ENCODE measurements at regions not wholly inside any gene's neighbourhood (a gene's known extent, or its start where the extent isn't known, plus 50 kb on each side); places are given as distances from the start of the nearest gene placed in this dataset.
A peak's percentile ranks its signal among the peaks of the same experiment; 100 is the strongest.

DNA sequence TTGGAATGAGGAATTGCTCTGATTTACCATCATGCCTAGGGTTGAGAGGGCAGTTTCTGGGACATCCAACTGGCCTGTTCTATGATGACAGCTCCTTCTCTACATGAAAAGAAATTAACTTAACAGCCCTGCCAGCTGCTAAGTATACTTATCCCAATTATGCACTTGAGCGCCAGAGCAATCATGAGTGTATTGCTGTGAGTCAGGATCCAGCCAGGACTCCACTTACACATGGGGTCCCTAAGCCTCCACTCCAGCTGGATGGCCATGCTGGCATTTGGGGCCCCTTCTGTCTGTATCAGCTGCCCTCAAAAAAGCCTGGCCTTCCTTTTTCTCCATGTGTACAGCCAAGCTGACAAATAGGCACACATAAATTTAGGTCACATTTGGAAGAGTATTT lies 481.9 kb downstream of the TMX3 start:
- no peak for DNase-seq
- H3K36me3 ChIP-seq (ENCODE audit: control insufficient read depth in 4 of 4, insufficient read depth in 4 of 4, low read length in 3 of 4): no peaks in the 10 kb centered on the region
- no peak overlapping the region for H3K4me3 ChIP-seq (ENCODE audit: control insufficient read depth in 1 of 7, extremely low read depth in 1 of 7, insufficient read depth in 4 of 7, low read depth in 2 of 7, low read length in 6 of 7)
- ChIA-PET CTCF (interaction anchor here (0.6 kb wide), 1 partner anchor 12 kb away, joined by 3 read pairs; no protein-coding TSS in a partner anchor), POLR2A (no interaction called here)
- H3K9me3 ChIP-seq (ENCODE audit: control extremely low read depth in 1 of 5, control insufficient read depth in 4 of 5, insufficient read depth in 2 of 5, low read depth in 1 of 5, low read length in 4 of 5): no peaks in the 10 kb centered on the region
- H3K27me3 ChIP-seq (replicated peaks in 2 of 5; ENCODE audit: control insufficient read depth in 4 of 5, insufficient read depth in 5 of 5, low read length in 4 of 5): no peaks in the 10 kb centered on the region
- no peak overlapping the region for H3K27ac ChIP-seq (ENCODE audit: insufficient read depth in 1 of 2, low read depth in 1 of 2, low read length in 2 of 2, poor library complexity in 1 of 2, severe bottlenecking in 2 of 2)
- no peaks in the 10 kb centered on the region for H3K4me1 ChIP-seq (ENCODE audit: control extremely low read depth in 1 of 4, control insufficient read depth in 4 of 4, insufficient read depth in 4 of 4, low read length in 3 of 4)
- 100% methylated on average over 1 of the region's 1 CpG for WGBS (ENCODE audit: insufficient coverage)

DNA sequence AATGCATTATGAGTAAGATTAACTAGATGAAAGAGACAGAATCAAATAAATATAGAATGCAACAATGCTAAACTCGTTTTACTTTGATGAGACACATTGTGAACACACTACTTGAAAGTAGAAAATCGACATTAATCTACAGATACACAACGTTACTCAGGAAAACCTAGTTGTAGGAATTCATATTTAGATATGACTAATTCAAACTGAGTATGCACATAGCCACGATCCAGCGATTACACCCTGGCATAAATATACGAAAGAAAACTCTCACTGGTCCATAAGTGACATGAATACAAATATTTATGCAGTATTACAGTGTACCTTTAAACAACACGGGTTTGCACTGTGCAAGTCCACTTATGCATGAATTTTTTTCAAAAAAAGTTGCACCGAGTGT lies 485.6 kb downstream of the TMX3 start:
- H3K4me3 ChIP-seq (ENCODE audit: control insufficient read depth in 1 of 7, extremely low read depth in 1 of 7, insufficient read depth in 4 of 7, low read depth in 2 of 7, low read length in 6 of 7): no peak overlapping the region
- 94% methylated on average over 2 of the region's 8 CpGs for WGBS (ENCODE audit: insufficient coverage)
- H3K36me3 ChIP-seq (ENCODE audit: control insufficient read depth in 4 of 4, insufficient read depth in 4 of 4, low read length in 3 of 4): no peaks in the 10 kb centered on the region
- H3K27ac ChIP-seq (ENCODE audit: insufficient read depth in 1 of 2, low read depth in 1 of 2, low read length in 2 of 2, poor library complexity in 1 of 2, severe bottlenecking in 2 of 2): no peak overlapping the region
- no peaks in the 10 kb centered on the region for H3K9me3 ChIP-seq (ENCODE audit: control extremely low read depth in 1 of 5, control insufficient read depth in 4 of 5, insufficient read depth in 2 of 5, low read depth in 1 of 5, low read length in 4 of 5)
- ChIA-PET CTCF (no interaction called here), POLR2A (no interaction called here)
- H3K4me1 ChIP-seq (ENCODE audit: control extremely low read depth in 1 of 4, control insufficient read depth in 4 of 4, insufficient read depth in 4 of 4, low read length in 3 of 4): no peaks in the 10 kb centered on the region
- DNase-seq: no peak
- H3K27me3 ChIP-seq (replicated peaks in 2 of 5; ENCODE audit: control insufficient read depth in 4 of 5, insufficient read depth in 5 of 5, low read length in 4 of 5): no peaks in the 10 kb centered on the region

GRCh38 chr18:68221111-68221724 lies 493.7 kb downstream of the TMX3 start:
- CTCF ChIA-PET: interaction anchor here (0.7 to 1.0 kb wide), 2 partner anchors 10 to 12 kb away, joined by 3 read pairs; no protein-coding TSS in a partner anchor

DNA sequence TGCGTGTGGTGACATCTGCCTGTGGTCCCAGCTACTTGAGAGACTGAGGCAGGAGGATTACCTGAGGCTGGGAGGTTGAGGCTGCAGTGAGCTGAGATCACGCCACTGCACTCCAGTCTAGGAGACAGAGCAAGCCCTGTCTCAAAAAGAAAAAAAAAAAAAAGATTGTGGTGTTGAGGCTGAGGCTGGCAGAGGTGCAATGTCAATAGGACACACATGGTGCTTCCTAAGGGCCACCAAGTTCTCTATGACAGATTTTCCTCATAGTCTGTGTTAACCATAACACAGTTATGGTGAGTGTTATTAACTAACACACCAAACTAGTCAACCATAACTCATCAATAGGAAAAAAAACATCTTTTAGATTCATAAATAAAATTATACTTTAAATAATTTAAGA lies 494.4 kb downstream of the TMX3 start:
- H3K27ac ChIP-seq (ENCODE audit: insufficient read depth in 1 of 2, low read depth in 1 of 2, low read length in 2 of 2, poor library complexity in 1 of 2, severe bottlenecking in 2 of 2): no peak overlapping the region
- peaks cover 0 to 16% (median 7%) of the 10 kb centered on the region in 4 experiments for H3K4me1 ChIP-seq (ENCODE audit: control extremely low read depth in 1 of 4, control insufficient read depth in 4 of 4, insufficient read depth in 4 of 4, low read length in 3 of 4)
- WGBS (ENCODE audit: insufficient coverage): no CpG with 5 or more reads among the region's 2 CpGs
- no peaks in the 10 kb centered on the region for H3K9me3 ChIP-seq (ENCODE audit: control extremely low read depth in 1 of 5, control insufficient read depth in 4 of 5, insufficient read depth in 2 of 5, low read depth in 1 of 5, low read length in 4 of 5)
- peak in 2 of 3 donors; percentile 4 to 15 for DNase-seq
- ChIA-PET CTCF (interaction anchor here (1.0 kb wide), 1 partner anchor 10 kb away, joined by 3 read pairs; no protein-coding TSS in a partner anchor), POLR2A (interaction anchor here (0.7 kb wide), 1 partner anchor 37 kb away, joined by 6 read pairs; no protein-coding TSS in a partner anchor)
- H3K27me3 ChIP-seq (replicated peaks in 2 of 5; ENCODE audit: control insufficient read depth in 4 of 5, insufficient read depth in 5 of 5, low read length in 4 of 5): no peaks in the 10 kb centered on the region
- H3K36me3 ChIP-seq (ENCODE audit: control insufficient read depth in 4 of 4, insufficient read depth in 4 of 4, low read length in 3 of 4): no peaks in the 10 kb centered on the region
- H3K4me3 ChIP-seq (ENCODE audit: control insufficient read depth in 1 of 7, extremely low read depth in 1 of 7, insufficient read depth in 4 of 7, low read depth in 2 of 7, low read length in 6 of 7): no peak overlapping the region

More at GRCh38 chr18:68221111-68221724, 493.7 kb downstream of the TMX3 start:
- peaks cover 0 to 16% (median 7%) of the 10 kb centered on the region in 4 experiments for H3K4me1 ChIP-seq (ENCODE audit: control extremely low read depth in 1 of 4, control insufficient read depth in 4 of 4, insufficient read depth in 4 of 4, low read length in 3 of 4)
- peak overlapping the region in 1 of 7 experiments; percentile 18 for H3K4me3 ChIP-seq (ENCODE audit: control insufficient read depth in 1 of 7, extremely low read depth in 1 of 7, insufficient read depth in 4 of 7, low read depth in 2 of 7, low read length in 6 of 7)
- no peak overlapping the region for H3K27ac ChIP-seq (ENCODE audit: insufficient read depth in 1 of 2, low read depth in 1 of 2, low read length in 2 of 2, poor library complexity in 1 of 2, severe bottlenecking in 2 of 2)
- no peaks in the 10 kb centered on the region for H3K27me3 ChIP-seq (replicated peaks in 2 of 5; ENCODE audit: control insufficient read depth in 4 of 5, insufficient read depth in 5 of 5, low read length in 4 of 5)
- peak; percentile 17 to 83 (median 58) for DNase-seq
- POLR2A ChIA-PET: interaction anchor here (0.6 kb wide), 1 partner anchor 996 kb away, joined by 3 read pairs; no protein-coding TSS in a partner anchor
- 0% methylated on average over 1 of the region's 1 CpG for WGBS (ENCODE audit: insufficient coverage)
- H3K9me3 ChIP-seq (ENCODE audit: control extremely low read depth in 1 of 5, control insufficient read depth in 4 of 5, insufficient read depth in 2 of 5, low read depth in 1 of 5, low read length in 4 of 5): no peaks in the 10 kb centered on the region
- no peaks in the 10 kb centered on the region for H3K36me3 ChIP-seq (ENCODE audit: control insufficient read depth in 4 of 4, insufficient read depth in 4 of 4, low read length in 3 of 4)

GRCh38 chr18:68219872-68220271 lies 495.0 kb downstream of the TMX3 start:
- Histone ChIP-seq H3K36me3 (ENCODE audit: control insufficient read depth in 4 of 4, insufficient read depth in 4 of 4, low read length in 3 of 4) (no peaks in the 10 kb centered on the region), H3K4me1 (ENCODE audit: control extremely low read depth in 1 of 4, control insufficient read depth in 4 of 4, insufficient read depth in 4 of 4, low read length in 3 of 4) (peaks cover 0 to 16% (median 7%) of the 10 kb centered on the region in 4 experiments), H3K27ac (ENCODE audit: insufficient read depth in 1 of 2, low read depth in 1 of 2, low read length in 2 of 2, poor library complexity in 1 of 2, severe bottlenecking in 2 of 2) (no peak overlapping the region), H3K4me3 (ENCODE audit: control insufficient read depth in 1 of 7, extremely low read depth in 1 of 7, insufficient read depth in 4 of 7, low read depth in 2 of 7, low read length in 6 of 7) (no peak overlapping the region), H3K9me3 (ENCODE audit: control extremely low read depth in 1 of 5, control insufficient read depth in 4 of 5, insufficient read depth in 2 of 5, low read depth in 1 of 5, low read length in 4 of 5) (no peaks in the 10 kb centered on the region), H3K27me3 (replicated peaks in 2 of 5; ENCODE audit: control insufficient read depth in 4 of 5, insufficient read depth in 5 of 5, low read length in 4 of 5) (no peaks in the 10 kb centered on the region)
- POLR2A ChIA-PET: interaction anchor here (0.7 kb wide), 1 partner anchor 36 kb away, joined by 6 read pairs; no protein-coding TSS in a partner anchor
- DNase-seq: no peak
- CTCF ChIA-PET: no interaction called here

DNA sequence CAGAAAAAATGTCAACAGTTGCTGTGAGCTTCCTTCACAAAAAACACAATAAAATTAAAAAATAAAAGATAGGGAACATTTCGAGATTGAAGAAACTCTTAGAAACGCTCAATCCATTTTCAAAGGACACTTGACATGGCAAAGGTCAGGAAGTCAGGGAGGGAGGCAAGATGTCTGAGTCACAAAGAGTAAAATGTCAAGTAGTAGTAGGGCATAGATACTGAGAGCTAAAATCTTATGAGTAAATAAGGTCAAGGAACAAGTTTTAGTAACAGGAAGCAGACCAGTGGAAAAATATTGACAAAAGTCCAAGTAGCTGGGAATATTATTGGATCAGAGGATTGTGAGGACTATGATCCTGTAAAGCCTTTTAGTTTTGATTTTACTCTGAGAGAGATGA lies 495.6 kb downstream of the TMX3 start:
- 100% methylated on average over 2 of the region's 2 CpGs for WGBS (ENCODE audit: insufficient coverage)
- H3K27ac ChIP-seq (ENCODE audit: insufficient read depth in 1 of 2, low read depth in 1 of 2, low read length in 2 of 2, poor library complexity in 1 of 2, severe bottlenecking in 2 of 2): no peak overlapping the region
- CTCF ChIA-PET: no interaction called here

GRCh38 chr18:68215931-68216330 lies 499.0 kb downstream of the TMX3 start:
- no peaks in the 10 kb centered on the region for H3K27me3 ChIP-seq (replicated peaks in 2 of 5; ENCODE audit: control insufficient read depth in 4 of 5, insufficient read depth in 5 of 5, low read length in 4 of 5)
- H3K36me3 ChIP-seq (ENCODE audit: control insufficient read depth in 4 of 4, insufficient read depth in 4 of 4, low read length in 3 of 4): no peaks in the 10 kb centered on the region
- no peak overlapping the region for H3K27ac ChIP-seq (ENCODE audit: insufficient read depth in 1 of 2, low read depth in 1 of 2, low read length in 2 of 2, poor library complexity in 1 of 2, severe bottlenecking in 2 of 2)
- no peaks in the 10 kb centered on the region for H3K9me3 ChIP-seq (ENCODE audit: control extremely low read depth in 1 of 5, control insufficient read depth in 4 of 5, insufficient read depth in 2 of 5, low read depth in 1 of 5, low read length in 4 of 5)
- no peak overlapping the region for H3K4me3 ChIP-seq (ENCODE audit: control insufficient read depth in 1 of 7, extremely low read depth in 1 of 7, insufficient read depth in 4 of 7, low read depth in 2 of 7, low read length in 6 of 7)
- WGBS (ENCODE audit: insufficient coverage): 100% methylated on average over 2 of the region's 4 CpGs
- peaks cover 0 to 7% (median 4%) of the 10 kb centered on the region in 4 experiments for H3K4me1 ChIP-seq (ENCODE audit: control extremely low read depth in 1 of 4, control insufficient read depth in 4 of 4, insufficient read depth in 4 of 4, low read length in 3 of 4)
- POLR2A ChIA-PET: no interaction called here
- CTCF ChIA-PET: no interaction called here
- DNase-seq: no peak

More for the DNA sequence above, 495.6 kb downstream of the TMX3 start:
- no peaks in the 10 kb centered on the region for H3K9me3 ChIP-seq (ENCODE audit: control extremely low read depth in 1 of 5, control insufficient read depth in 4 of 5, insufficient read depth in 2 of 5, low read depth in 1 of 5, low read length in 4 of 5)
- no peaks in the 10 kb centered on the region for H3K36me3 ChIP-seq (ENCODE audit: control insufficient read depth in 4 of 4, insufficient read depth in 4 of 4, low read length in 3 of 4)
- peaks cover 0 to 16% (median 7%) of the 10 kb centered on the region in 4 experiments for H3K4me1 ChIP-seq (ENCODE audit: control extremely low read depth in 1 of 4, control insufficient read depth in 4 of 4, insufficient read depth in 4 of 4, low read length in 3 of 4)
- DNase-seq: no peak
- H3K27me3 ChIP-seq (replicated peaks in 2 of 5; ENCODE audit: control insufficient read depth in 4 of 5, insufficient read depth in 5 of 5, low read length in 4 of 5): no peaks in the 10 kb centered on the region
- POLR2A ChIA-PET: no interaction called here
- no peak overlapping the region for H3K4me3 ChIP-seq (ENCODE audit: control insufficient read depth in 1 of 7, extremely low read depth in 1 of 7, insufficient read depth in 4 of 7, low read depth in 2 of 7, low read length in 6 of 7)
